ENCODE measurements at regions not wholly inside any gene's neighbourhood (a gene's known extent, or its start where the extent isn't known, plus 50 kb on each side); places are given as distances from the start of the nearest gene placed in this dataset.

DNA sequence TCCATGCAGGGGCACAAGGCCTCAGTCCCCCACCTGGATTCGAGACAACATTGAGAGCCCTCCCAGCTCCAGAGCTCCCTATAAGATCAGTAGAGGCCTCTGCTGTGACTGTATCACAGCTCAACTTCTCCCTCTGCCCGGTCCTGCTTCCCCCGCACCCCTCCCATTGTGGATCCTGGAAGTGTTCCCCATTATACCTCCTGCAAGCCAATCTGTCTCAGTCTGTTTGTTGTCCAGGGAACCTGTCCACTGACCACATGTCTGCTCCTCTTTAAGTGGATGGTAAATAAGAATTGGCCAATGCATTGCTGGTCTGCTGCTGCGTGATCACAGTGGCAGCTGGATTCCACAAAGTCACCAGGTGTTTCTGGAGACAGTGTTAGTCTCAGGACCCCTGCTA lies 259.7 kb upstream of the HABP2 start:
- TF ChIP-seq, protein P1, sequence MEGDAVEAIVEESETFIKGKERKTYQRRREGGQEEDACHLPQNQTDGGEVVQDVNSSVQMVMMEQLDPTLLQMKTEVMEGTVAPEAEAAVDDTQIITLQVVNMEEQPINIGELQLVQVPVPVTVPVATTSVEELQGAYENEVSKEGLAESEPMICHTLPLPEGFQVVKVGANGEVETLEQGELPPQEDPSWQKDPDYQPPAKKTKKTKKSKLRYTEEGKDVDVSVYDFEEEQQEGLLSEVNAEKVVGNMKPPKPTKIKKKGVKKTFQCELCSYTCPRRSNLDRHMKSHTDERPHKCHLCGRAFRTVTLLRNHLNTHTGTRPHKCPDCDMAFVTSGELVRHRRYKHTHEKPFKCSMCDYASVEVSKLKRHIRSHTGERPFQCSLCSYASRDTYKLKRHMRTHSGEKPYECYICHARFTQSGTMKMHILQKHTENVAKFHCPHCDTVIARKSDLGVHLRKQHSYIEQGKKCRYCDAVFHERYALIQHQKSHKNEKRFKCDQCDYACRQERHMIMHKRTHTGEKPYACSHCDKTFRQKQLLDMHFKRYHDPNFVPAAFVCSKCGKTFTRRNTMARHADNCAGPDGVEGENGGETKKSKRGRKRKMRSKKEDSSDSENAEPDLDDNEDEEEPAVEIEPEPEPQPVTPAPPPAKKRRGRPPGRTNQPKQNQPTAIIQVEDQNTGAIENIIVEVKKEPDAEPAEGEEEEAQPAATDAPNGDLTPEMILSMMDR (conservative IDR thresholded peaks at IDR 0.05; ENCODE audit: low read length), result no peak
- no peak for TF ChIP-seq EZH2phosphoT487 (IDR thresholded peaks at IDR 0.05; ENCODE audit: borderline replicate concordance, low read depth, low read length)
